DOHH2 (cell line): ENCODE measurements at regions not wholly inside any gene's neighbourhood (a gene's known extent, or its start where the extent isn't known, plus 50 kb on each side); places are given as distances from the start of the nearest gene placed in this dataset.

Experiments used
- H3F3A ChIP-seq: fragments of 200-600 bp; sonication (generic), shearing (Covaris generic); 2 replicates; pipeline ENCODE4 v1.6.0; 2016; ENCODE audit warnings: antibody characterized with exemption, mild to moderate bottlenecking; ENCODE audit not compliant: control insufficient read depth, insufficient read depth
- H3K27ac ChIP-seq: fragments of 200-600 bp; sonication (generic); 2 replicates; pipeline ENCODE4 v1.5.1; 2014; ENCODE audit warnings: low read depth, mild to moderate bottlenecking, low read length, moderate library complexity
- H3K27me3 ChIP-seq: fragments of 200-600 bp; sonication (generic); 2 replicates; pipeline ENCODE4 v1.6.1; 2014; ENCODE audit warnings: mild to moderate bottlenecking, low read length, mixed read lengths; ENCODE audit not compliant: control insufficient read depth
- H3K36me3 ChIP-seq: fragments of 200-600 bp; sonication (generic); 2 replicates; pipeline ENCODE4 v1.6.1; 2014; ENCODE audit warnings: mild to moderate bottlenecking, low read length, moderate library complexity, mixed read lengths; ENCODE audit not compliant: control insufficient read depth
- H3K4me1 ChIP-seq: fragments of 200-600 bp; sonication (generic); 2 replicates; pipeline ENCODE4 v1.6.1; 2014; ENCODE audit warnings: mild to moderate bottlenecking, low read length, mixed read lengths; ENCODE audit not compliant: control insufficient read depth
- H3K4me2 ChIP-seq: fragments of 200-600 bp; sonication (generic); 2 replicates; pipeline ENCODE4 v1.6.0; 2014; ENCODE audit warnings: mild to moderate bottlenecking, low read length, moderate library complexity
- H3K4me3 ChIP-seq: fragments of 200-600 bp; sonication (generic); 2 replicates; pipeline ENCODE4 v1.5.1; 2014; ENCODE audit warnings: mild to moderate bottlenecking, low read length, mixed read lengths
- H3K79me2 ChIP-seq: fragments of 200-600 bp; sonication (generic); 2 replicates; pipeline ENCODE4 v1.6.1; 2014; ENCODE audit warnings: mild to moderate bottlenecking, low read length, mixed read lengths; ENCODE audit not compliant: control insufficient read depth
- H3K9me2 ChIP-seq: fragments of 200-600 bp; sonication (generic); replicated peaks from 2 replicates; pipeline ENCODE4 v1.6.1; 2014; ENCODE audit warnings: mild to moderate bottlenecking, low read length, mixed read lengths; ENCODE audit not compliant: control insufficient read depth
- H3K9me3 ChIP-seq: fragments of 200-600 bp; sonication (generic); 2 replicates; pipeline ENCODE4 v1.6.1; 2014; ENCODE audit warnings: antibody characterized with exemption, low read length, mixed read lengths; ENCODE audit not compliant: control insufficient read depth, insufficient read depth
- H4K20me1 ChIP-seq: fragments of 200-600 bp; sonication (generic); 2 replicates; pipeline ENCODE4 v1.6.0; 2014; ENCODE audit warnings: low read depth, mild to moderate bottlenecking, antibody characterized with exemption, low read length, moderate library complexity; ENCODE audit not compliant: control insufficient read depth, insufficient read depth
- CTCF ChIP-seq: fragments of 200-600 bp; sonication (generic); IDR thresholded peaks from one replicate; pipeline ENCODE4 v1.5.1; 2014; ENCODE audit warnings: antibody characterized with exemption, mild to moderate bottlenecking, low read depth, low read length; ENCODE audit not compliant: poor library complexity, severe bottlenecking
- EZH2phosphoT487 ChIP-seq: fragments of 200-600 bp; sonication (generic); IDR thresholded peaks from 2 replicates; pipeline ENCODE4 v1.6.1; 2017; ENCODE audit warnings: borderline replicate concordance, mild to moderate bottlenecking, antibody characterized with exemption, low read length, moderate library complexity, mixed read lengths

GRCh38 chr5:2806176-2806575 is 54.7 kb upstream of the IRX2 start:
- no peaks in the 10 kb centered on the region for H3K4me1 ChIP-seq
- no peaks in the 10 kb centered on the region for H3K36me3 ChIP-seq
- H3K27me3 ChIP-seq: no peaks in the 10 kb centered on the region
- no peak overlapping the region for H3K4me2 ChIP-seq
- H3K79me2 ChIP-seq: no peaks in the 10 kb centered on the region
- H3K9me3 ChIP-seq: peaks cover 10% of the 10 kb centered on the region
- H4K20me1 ChIP-seq: no peaks in the 10 kb centered on the region
- H3F3A ChIP-seq: no peaks in the 10 kb centered on the region
- no peak overlapping the region for H3K27ac ChIP-seq
- TF ChIP-seq EZH2phosphoT487 (no peak), CTCF (no peak)
- no peak overlapping the region for H3K4me3 ChIP-seq
- H3K9me2 ChIP-seq: no peaks in the 10 kb centered on the region

- H3K27me3 ChIP-seq: no peaks in the 10 kb centered on the region
- no peaks in the 10 kb centered on the region for H3K9me2 ChIP-seq
- no peaks in the 10 kb centered on the region for H4K20me1 ChIP-seq
- H3K79me2 ChIP-seq: no peaks in the 10 kb centered on the region
- no peak for TF ChIP-seq CTCF
- TF ChIP-seq EZH2phosphoT487: no peak
- H3K4me1 ChIP-seq: no peaks in the 10 kb centered on the region
- no peak overlapping the region for H3K27ac ChIP-seq
- peaks cover 10% of the 10 kb centered on the region for H3K9me3 ChIP-seq
- H3K4me2 ChIP-seq: no peak overlapping the region
- no peaks in the 10 kb centered on the region for H3F3A ChIP-seq
- H3K4me3 ChIP-seq: no peak overlapping the region
- H3K36me3 ChIP-seq: no peaks in the 10 kb centered on the region
Observed at GRCh38 chr5:2805080-2805479, 53.6 kb upstream of the IRX2 start.

GRCh38 chr5:2803751-2804150 is 52.3 kb upstream of the IRX2 start:
- TF ChIP-seq CTCF (no peak), EZH2phosphoT487 (no peak)
- Histone ChIP-seq H3K36me3 (no peaks in the 10 kb centered on the region), H3K4me3 (no peak overlapping the region), H3K4me2 (no peak overlapping the region), H3K79me2 (no peaks in the 10 kb centered on the region), H4K20me1 (no peaks in the 10 kb centered on the region), H3K9me3 (peaks cover 10% of the 10 kb centered on the region), H3K27me3 (no peaks in the 10 kb centered on the region), H3K9me2 (no peaks in the 10 kb centered on the region), H3K4me1 (no peaks in the 10 kb centered on the region), H3K27ac (no peak overlapping the region), H3F3A (no peaks in the 10 kb centered on the region)
